ENCODE measurements at regions not wholly inside any gene's neighbourhood (a gene's known extent, or its start where the extent isn't known, plus 50 kb on each side); places are given as distances from the start of the nearest gene placed in this dataset.

DNA sequence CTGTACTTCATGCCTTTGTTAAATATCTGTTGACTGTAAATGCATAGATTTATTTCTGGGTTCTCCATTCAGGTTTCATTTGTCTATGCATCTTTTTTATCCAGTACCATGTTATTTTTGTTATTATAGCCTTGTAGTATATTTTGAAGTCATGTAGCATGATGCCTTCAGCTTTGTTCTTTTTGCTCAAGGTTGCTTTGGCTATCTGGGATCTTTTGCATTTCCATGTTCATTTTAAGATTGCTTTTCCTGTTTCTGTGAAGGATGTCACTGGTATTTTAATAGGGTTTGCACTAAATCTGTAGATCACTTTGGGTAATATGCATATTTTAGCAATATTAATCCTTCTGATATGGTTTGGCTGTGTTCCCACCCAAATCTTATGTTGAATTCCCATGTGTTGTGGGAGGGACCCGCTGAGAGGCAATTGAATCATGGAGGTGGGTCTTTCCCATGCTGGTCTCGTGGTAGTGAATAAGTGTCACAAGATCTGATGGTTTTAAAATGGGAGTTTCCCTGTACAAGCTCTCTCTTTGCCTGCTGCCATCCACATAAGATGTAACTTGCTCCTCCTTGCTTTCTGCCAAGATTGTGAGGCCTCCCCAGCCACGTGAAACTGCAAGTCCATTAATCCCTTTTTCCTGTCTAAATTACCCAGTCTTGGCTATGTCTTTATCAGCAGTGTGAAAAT is 302.8 kb upstream of the SEMA3C start:
- intact Hi-C loops (cut with DNase I), result no loop called here
- DNase-seq (ENCODE audit: low spot score), result no peak

DNA sequence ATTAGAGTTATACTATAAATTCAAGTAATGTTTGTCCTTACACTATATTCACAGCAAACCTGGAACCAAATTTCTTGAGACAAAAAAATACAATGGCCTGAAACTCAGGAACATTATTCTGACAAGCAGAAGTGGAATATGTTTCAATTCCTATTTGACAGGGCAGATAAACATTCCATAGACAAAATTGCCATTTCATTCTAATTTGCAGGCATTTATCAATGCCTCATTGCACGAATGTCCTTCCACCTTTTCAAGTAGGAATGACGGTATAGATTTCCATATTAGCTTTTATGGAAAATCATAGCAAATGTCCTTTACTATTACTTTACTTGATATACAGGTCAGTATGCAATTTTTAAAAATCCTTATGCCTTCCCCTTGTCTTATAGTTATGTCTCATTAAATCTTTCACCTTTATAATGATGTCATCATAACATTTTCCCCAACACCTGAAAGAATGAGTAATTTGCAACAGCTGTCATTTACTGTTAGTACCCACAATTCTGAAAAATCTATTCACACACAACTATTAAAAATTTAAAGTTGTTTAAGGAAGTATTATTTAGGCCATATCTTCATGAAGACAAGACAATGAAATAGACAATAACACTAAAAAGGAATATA is 299.7 kb upstream of the SEMA3C start:
- intact Hi-C loops (cut with DNase I), result no loop called here
- DNase-seq (ENCODE audit: low spot score), result no peak

DNA sequence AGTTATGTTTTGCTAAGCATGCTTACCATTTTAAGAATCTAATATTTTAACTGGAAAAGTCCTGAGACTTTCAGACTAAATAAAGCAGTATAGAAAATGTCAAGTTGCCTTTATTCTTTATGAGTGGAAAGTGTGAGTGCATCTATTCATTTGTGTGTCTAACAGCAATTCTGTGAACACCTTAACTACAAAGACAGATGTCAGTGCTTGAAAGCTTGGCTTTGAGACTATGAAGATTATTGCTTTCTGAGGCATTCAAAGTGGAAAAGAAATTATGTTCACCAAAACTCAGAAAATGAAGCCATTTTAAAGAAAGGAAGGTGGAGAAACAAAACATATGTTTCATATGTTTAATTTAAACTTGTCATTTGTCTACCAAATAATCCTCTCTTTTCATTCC is 294.5 kb upstream of the SEMA3C start:
- intact Hi-C loops (cut with DNase I), result no loop called here
- no peak for DNase-seq (ENCODE audit: low spot score)

DNA sequence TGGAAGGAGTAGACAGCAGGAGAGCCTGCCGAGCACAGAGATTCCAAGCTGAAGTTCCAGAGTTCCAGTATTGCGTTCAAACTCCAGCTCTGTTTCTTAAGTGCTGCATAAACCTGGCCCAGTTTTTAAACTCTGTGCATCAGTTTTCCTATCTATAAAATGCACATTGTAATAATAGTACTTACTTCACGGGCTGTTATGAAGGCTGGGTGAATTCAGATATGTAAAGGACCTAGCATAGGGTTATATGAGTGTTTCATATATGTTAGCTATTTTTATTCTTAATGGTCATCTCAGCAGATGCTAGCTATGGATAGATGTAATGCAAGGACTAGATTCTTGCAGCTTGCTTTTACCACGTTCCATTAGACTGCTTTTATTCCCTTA is 293.1 kb upstream of the SEMA3C start:
- intact Hi-C loops (cut with DNase I), result no loop called here
- DNase-seq (ENCODE audit: low spot score), result no peak

DNA sequence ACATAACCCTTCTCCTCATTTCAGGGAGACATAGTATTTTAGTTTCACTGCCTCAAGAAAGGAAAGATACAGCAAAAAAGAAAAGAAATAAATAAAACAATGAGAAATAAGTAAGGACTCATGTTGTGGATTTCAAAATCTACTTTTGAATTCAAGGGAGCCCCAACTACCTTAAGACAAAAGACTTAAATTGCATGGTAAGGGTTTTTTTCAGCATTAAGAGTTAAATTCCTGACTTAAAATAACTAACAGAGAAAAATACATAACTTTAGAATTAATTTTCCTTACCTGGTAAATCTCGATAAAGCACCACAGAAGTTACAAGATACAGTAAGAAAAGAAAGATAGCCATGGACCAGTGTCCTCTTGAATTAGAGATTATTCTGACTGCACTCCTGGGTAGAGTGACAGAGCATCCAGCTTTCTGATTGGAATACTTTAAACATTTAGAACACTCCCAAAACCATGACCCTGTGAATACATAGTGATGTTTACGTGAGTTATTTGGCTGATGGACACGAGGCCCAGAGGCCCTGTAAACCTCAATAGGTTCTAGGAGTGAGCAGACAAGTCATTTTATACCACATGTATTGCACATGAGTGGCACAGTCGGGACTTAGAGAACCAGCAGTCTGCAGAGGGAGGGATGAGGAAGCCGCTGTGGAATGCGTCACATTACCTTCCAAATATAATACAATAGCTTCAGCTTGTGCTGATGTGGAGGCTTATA is 292.5 kb upstream of the SEMA3C start:
- intact Hi-C loops (cut with DNase I), result no loop called here
- DNase-seq (ENCODE audit: low spot score), result no peak

DNA sequence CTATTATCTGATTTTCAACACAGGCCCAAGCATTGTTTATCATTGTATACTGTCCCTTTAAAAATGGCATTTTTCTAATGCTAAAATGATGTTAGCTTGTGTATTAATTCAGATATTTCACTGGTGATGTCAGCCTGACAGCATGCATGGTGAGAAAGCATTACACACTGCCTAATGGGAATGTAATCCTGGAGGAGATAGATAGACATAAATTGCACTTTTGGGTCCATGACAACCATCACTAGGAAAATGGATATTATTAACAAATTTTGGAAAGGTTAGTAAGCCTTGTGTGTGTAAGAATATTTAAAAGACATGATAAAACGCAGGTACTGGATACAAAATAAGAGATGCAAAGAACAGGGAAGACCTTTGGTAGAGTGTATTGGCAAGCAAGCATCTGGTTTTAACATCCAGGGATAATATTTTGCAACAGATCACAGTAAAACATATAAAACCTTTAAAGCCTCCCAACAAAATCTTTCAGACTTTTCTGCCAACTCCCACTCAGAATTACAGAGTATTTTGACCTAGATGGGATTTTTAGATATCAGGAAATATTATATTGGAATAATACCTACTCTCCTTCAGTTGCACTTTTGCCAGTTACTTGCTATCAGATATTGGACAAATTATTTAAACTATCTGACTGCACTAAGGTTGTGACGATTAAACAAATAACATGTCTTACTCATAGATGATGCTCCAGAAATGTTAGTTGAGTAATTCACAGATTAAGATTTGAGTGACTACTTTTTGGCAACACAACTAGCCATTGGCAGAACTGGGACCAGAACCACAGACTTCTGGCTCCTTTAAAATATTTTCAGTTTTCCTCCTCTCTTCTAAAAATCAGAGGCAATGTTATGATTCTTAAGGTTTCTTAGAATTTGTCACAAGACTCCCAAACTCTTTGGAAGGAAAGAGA is 291.6 kb upstream of the SEMA3C start:
- intact Hi-C loops (cut with DNase I), result no loop called here

DNA sequence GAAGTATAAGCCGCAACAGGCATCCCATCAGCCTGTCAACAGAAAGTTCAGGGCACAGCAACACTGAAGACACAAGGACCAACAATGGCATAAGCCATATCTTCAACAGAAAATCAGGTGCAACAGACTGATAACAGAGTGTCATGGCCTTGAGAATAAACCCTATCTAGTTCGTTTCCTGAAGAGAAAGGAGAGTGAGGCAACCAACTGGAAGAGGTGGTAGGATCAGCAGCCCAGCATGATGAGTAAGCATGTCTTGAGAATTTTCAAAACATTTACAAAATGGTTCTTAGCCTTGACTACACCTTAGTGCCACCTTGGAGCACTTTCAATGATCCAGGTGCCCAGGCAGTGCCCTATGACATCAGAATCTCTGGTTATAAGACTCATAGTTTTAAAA is 290.2 kb upstream of the SEMA3C start:
- no peak for DNase-seq (ENCODE audit: low spot score)
- intact Hi-C loops (cut with DNase I), result no loop called here

More for the DNA sequence above, 291.6 kb upstream of the SEMA3C start:
- no peak for DNase-seq (ENCODE audit: low spot score)

DNA sequence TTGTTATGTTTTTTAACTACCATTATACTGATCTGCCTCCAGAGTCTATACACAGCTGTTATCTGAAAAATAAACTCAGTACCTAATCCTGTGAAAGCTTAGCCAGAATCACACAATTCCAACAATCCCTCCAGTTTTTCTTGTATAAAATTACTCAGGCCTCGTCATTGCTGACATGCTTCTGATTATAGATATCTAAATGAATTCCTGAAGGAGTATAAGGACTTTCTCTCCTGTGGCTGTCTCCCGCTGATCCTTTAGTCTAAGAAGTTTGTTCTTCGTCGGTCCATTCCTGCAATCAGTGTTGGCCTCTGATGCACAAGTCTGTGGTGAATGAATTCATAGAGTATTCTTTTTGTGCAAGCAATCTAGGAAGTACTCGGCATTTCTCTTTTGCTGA is 288.9 kb upstream of the SEMA3C start:
- intact Hi-C loops (cut with DNase I), result no loop called here
- DNase-seq (ENCODE audit: low spot score), result no peak

DNA sequence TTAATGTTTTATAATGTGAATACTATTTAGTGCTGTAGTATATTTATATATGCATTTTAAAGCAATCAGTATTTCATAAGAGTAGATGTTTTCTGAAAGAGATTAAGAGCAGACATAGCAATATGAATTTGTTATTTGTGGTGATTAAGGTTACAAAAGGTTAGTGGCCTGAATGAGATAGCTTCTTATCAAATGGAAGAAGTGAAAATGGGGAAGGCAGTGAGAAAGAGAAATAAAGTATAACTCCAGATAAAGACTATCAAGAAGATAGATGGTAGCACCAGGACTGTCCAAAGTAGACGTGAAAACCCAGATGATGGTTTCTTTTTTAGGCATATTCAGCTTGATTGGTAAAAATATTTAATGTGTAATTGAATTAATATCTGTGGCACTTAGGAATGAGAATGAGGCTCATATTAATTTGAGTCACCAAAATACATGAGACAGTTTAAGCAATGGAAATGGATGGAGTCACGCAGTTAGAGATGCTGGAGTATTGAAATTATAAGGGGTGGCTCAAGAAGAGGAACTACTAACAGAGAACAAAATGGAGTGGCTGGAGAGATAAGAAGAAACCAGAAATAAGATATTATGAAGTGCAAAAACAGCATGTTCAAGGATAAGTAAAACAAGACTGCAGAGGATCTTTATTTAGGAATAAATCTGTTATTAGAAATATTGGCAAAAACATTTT is 288.0 kb upstream of the SEMA3C start:
- intact Hi-C loops (cut with DNase I), result no loop called here
- no peak for DNase-seq (ENCODE audit: low spot score)

DNA sequence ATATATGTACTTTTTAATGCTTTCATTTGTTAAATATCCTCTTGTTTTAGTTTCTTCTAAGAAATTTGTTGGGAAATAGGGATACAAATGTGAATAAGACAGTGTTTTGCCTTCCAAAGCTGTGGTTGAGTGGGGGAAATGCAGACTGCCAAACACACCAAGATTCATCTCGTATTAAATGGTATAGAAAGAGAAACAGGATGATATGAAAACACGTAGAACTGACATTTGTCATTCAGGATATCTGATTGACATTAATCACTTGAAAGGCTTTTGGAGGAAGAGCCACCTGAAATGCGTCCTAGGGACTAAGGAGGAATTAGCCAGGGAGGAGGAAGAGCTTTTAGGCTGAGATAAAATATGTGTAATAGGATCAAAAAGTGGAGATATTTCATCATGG is 287.4 kb upstream of the SEMA3C start:
- intact Hi-C loops (cut with DNase I), result no loop called here
- DNase-seq (ENCODE audit: low spot score), result no peak

DNA sequence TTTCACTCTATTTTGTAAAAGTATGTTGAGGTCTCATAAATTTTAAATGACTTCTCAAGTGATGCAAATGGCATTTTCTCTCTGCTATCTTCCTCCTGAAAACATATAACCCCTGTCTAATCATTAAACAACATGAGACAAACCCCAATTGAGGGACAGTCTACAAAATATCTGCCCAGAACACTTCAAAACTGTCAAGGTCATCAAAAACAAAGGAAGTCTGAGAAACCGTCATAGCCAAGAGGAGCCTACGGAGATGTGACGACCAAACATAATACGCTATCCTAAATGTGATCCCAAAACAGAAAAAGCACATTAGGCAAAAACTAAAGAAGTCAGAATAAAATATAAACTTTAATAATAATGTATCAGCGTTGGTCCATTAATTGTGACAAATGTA is 282.3 kb upstream of the SEMA3C start:
- DNase-seq (ENCODE audit: low spot score), result no peak

DNA sequence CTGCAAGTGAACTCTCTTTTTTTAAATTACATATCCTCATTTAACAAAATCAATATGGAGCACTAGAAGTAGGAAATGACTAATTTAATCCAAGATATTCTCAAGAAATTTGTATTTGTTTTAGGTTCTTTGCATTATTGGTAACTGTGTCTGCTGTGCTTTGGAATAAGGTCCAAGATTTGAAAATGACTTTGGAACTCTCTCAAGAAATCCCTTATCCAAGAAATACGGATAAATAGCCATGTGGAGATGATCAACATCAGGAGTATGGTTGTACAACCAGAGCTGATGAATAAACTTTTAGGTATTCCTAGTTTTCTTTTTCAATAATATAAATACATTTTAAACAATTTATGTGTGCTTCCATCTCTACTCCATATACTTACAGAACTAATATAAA is 279.9 kb upstream of the SEMA3C start:
- intact Hi-C loops (cut with DNase I), result no loop called here

More for the DNA sequence above, 282.3 kb upstream of the SEMA3C start:
- intact Hi-C loops (cut with DNase I), result no loop called here

DNA sequence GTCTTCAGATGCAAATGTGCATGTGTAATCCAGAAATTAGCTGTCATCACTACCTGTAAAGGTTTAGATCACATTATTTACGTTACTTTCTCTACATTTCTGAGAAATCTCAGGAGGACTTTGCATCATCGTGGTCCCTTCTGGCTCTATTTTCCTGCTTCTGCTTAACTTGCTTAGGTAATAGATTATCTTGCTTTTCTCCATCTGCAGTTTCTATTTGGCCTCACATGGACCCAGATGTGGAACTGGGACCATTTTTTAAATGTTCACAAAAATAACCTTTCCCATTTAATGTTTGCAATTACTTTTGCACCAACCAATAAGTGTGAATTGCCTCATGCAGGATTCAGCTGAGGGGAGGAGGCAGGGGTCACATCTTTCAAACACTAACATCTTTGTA is 278.4 kb upstream of the SEMA3C start:
- intact Hi-C loops (cut with DNase I), result no loop called here

More for the DNA sequence above, 279.9 kb upstream of the SEMA3C start:
- DNase-seq (ENCODE audit: low spot score), result no peak

DNA sequence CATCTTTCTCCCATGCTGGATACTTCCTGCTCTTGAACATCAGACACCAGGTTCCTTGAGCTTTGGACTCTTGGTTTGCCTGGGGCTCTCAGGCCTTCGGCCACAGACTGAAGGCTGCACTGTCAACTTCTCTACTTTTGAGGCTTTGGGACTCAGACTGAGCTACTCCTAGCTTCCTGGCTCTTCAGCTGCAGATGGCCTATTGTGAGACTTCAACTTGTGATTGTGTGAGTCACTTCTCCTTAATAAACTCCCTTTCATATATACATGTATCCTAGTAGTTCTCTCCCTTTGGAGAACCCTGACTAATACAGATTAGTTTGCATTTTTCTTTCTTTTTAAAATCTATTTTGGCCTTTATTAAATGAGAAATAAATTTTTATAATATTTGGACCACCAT is 276.2 kb upstream of the SEMA3C start:
- intact Hi-C loops (cut with DNase I), result no loop called here

More for the DNA sequence above, 278.4 kb upstream of the SEMA3C start:
- DNase-seq (ENCODE audit: low spot score), result no peak

DNA sequence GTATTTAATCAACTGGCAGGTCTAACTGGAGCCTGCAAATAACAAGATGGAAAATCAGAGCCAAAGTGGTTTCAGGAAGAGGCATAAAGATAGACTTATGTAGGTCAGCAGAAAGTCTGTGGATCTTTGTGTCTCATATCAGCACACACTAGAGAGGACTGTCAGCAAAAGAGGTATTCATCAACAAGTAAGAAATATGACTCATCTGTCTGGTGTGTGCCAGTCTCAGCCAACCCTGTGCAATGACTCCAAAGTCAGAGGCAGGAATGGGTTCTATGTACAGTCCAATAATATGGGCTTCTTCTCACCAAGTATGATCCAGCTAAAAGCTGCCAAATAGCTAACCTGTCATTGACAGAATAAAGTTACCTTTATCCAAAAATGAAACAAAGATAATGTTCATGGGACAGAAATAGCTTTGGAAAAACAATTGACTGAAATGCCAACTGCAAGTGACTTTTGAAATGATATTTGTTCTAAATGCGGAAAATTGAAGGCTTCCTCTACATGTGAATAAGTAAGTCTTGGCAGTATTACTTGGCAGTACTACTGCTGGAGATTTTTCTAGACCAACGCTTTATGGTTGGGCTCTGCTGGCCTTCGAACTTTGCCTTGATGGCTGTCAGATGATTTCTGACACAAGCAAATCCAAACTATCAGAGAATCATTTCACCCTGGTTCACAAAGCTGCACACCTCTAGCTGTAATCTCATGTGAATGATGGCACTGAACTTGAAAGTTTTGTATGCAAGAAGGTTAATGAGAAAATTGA is 272.3 kb upstream of the SEMA3C start:
- no peak for DNase-seq (ENCODE audit: low spot score)
- intact Hi-C loops (cut with DNase I), result no loop called here

More for the DNA sequence above, 276.2 kb upstream of the SEMA3C start:
- DNase-seq (ENCODE audit: low spot score), result no peak

DNA sequence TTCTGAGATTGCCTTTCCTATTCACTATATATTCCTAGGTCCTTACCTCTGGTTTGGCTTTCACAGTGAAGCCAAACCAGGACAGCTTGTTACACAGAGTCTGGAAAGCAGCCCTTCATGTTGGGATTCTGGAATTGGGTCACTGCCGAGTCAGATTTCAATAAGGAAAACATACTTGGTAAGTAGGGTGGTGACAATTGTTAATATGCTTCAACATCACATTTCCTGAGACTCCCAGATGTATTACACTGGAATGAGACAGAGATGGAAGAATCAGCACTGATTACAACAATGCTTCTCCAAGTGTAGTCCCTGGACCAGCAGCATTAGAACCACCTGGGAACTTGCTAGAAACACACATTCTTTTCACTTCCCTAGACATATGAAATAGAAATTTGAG is 268.9 kb upstream of the SEMA3C start:
- intact Hi-C loops (cut with DNase I), result no loop called here
- DNase-seq (ENCODE audit: low spot score), result no peak

DNA sequence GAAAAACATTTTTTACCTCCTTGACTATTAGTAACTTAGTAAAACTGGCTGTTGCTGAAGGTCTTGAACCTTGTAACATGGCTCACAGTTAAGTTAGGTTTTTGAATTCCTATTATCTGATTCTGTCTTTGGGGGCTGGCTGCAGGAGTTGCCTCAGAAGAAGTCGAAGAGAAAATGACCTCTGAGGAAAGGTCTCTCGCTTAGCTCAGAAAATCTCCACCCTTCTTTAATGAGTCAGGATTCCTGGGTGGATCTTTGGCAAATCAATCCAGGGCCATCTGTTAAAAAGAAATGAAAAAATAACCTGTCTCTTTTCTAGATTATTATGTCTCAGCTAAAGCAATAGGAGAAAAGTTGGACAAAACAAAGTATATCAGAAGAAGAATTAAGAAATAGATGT is 267.8 kb upstream of the SEMA3C start:
- DNase-seq (ENCODE audit: low spot score), result no peak
- intact Hi-C loops (cut with DNase I), result no loop called here

DNA sequence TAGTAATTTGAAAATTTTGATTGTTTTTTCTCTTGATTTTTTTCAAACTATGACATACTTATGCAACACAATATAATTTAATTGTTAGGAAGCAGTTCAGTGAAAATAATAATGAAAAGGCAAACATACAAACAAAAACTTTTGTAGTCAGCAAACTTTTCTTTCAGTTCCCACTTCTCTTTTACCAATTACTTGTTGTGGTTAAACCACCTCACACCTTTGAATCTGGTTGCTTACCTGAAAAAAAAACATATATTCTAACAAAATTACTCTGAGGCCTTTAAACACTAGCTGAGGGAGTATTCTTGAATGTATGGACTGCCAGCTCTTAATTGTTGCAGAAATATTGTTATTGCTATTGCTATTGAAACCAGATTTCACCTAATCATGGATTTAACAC is 266.2 kb upstream of the SEMA3C start:
- DNase-seq (ENCODE audit: low spot score), result no peak
- intact Hi-C loops (cut with DNase I), result no loop called here
